M059J (cell line): ENCODE measurements at regions not wholly inside any gene's neighbourhood (a gene's known extent, or its start where the extent isn't known, plus 50 kb on each side); places are given as distances from the start of the nearest gene placed in this dataset.

Source experiments
- DNase-seq: peaks from one replicate; pipeline ENCODE4 v3.0.0-alpha.2; 2012; ENCODE audit warnings: low read depth

- no peak for DNase-seq
These were observed 339.5 kb upstream of the MKI67 start for GRCh38 chr10:128465697-128466096.

DNA sequence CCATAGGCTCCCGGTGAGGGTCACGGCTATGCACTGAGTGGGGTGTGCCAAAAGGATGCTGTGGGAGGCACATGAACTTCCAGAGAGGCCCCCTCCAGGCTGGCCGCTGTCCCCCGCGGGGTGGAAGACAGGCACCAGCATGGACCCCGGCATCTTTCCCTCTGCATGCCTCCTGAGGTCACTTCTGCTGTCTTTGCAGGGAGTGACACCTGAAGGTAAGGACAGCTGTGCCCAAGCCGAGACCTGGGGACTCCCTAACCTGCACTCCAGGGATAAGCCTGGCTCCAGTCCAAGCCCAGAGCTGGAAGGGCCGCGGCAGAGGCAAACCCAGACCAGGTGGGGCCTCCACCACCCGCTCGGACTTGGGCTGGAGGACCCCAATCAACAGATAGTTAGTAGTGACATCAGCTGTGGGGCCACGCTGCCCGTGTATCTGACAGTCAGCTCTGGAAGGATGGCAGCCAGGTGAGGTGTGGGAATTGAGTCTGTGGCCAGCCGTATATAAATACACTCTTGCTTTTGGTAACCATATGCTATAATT, 340.7 kb upstream of the MKI67 start:
- DNase-seq, result no peak

GRCh38 chr10:128468462-128468861, 342.2 kb upstream of the MKI67 start:
- no peak for DNase-seq

DNA sequence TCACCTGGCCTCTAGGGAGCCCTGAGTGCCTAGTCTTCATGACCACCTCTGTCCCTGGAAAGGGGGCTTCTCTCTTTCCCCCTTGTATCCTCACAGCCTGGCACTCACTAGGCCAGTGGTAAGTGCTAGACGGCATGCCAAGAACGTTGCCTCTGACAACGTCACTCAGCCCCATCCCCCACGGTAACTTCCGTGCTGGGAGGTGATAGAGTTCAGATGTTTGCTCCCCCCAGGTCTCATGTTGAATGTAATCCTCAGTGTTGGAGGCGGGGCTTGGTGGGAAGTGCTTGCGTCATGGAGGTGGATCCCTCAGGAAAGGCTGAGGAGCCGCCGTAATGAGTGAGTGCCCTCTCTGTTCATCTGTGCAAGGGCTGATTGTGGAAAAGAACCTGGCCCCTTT, 343.3 kb upstream of the MKI67 start:
- no peak for DNase-seq

GRCh38 chr10:128470321-128470965, 344.2 kb upstream of the MKI67 start:
- no peak for DNase-seq

DNA sequence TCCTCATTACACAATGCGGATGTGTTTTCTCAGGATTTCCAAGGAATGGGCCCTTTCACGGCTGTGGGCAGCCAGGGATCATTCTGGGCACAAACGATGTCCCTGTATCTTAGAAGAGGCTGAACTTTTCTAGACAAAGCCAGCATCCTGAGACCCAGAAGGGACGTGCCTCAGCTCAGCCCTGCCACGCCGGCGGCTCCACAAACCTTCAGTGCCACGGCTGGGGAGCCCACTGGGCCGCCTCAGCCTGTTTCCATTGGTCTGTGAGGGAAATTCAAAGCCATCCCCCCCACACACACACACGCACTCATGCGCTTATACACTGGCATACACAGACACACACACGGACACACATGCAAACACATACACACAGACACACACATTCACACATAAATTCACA, 344.9 kb upstream of the MKI67 start:
- no peak for DNase-seq

GRCh38 chr10:128472196-128472595, 346.0 kb upstream of the MKI67 start:
- DNase-seq, result no peak

DNA sequence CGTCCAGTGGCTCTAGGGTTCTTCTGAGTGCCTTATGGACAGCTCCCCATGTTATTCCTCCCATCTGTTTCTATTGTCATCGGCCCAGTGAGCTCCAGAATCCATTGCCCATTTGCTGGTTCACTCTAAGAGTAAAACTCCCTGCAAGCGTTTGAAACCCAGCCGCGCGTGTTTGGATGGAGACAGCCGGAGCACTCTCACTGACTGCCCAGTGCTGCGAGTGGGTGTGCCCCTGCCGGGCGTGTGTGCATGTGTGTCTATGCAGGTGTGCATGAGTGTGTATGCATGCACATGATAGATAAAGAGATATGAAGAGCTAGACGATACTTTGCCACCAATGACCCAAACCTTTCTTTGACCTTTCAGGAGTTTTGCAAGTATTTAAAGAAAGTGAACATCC, 347.2 kb upstream of the MKI67 start:
- DNase-seq, result no peak

GRCh38 chr10:128473911-128474310, 347.7 kb upstream of the MKI67 start:
- no peak for DNase-seq

GRCh38 chr10:128474571-128474970, 348.3 kb upstream of the MKI67 start:
- no peak for DNase-seq

GRCh38 chr10:128475686-128476367, 349.6 kb upstream of the MKI67 start:
- DNase-seq, result no peak

- DNase-seq, result no peak
These were observed 350.1 kb upstream of the MKI67 start for GRCh38 chr10:128476368-128476725.

DNA sequence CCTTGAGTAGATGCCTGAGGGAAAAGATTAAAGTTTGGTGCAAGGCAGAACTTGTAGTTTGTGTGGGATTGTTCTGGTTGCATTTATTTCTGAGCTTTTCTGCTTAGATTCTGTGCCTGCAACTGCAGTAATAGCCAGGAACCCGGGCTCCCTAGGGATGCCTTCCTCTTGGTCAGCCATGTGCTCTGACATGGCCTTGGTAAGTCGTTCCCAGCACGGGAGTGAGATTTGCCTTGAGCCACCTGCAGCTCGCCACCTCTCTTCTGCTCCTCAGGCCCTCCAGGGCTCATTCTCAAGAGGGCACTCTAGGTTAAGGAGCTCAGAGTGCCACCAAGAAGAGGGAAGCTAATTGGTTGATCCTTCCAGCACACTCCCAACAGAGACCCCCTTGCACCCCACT, 350.6 kb upstream of the MKI67 start:
- DNase-seq, result no peak

GRCh38 chr10:128480601-128481000, 354.4 kb upstream of the MKI67 start:
- DNase-seq, result no peak

DNA sequence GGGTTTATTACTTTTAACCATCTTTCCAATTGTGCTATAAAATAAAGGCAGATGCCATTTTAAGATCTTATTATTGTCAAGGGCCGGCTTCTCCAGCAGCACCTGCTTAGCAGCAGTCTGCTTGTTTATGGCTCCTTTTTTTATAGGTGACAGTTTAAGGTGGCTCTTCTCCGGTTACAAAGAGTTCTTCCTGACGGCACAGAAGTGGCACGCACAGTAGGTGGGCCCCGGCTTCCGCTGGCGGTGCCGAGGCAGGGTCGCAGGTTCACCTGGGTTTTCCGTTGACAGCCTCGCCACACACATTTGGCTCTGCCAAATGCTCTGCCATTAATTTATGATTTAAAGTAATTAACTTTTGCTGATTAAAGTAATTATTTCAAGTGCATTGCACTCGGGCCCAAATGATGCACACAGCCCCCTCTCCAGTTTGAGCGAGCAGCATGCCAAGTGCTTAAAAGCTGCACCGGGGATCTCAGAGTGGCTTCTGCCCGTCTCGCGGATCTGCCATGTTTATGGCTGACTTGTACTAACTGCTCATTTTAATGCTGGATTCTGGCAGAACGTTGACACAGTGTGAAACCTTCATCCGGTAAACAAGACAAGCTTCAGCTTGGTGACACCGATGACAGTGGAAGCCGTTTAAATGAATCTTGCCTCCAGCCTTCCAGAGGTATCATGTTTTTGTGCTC, 355.1 kb upstream of the MKI67 start:
- no peak for DNase-seq

DNA sequence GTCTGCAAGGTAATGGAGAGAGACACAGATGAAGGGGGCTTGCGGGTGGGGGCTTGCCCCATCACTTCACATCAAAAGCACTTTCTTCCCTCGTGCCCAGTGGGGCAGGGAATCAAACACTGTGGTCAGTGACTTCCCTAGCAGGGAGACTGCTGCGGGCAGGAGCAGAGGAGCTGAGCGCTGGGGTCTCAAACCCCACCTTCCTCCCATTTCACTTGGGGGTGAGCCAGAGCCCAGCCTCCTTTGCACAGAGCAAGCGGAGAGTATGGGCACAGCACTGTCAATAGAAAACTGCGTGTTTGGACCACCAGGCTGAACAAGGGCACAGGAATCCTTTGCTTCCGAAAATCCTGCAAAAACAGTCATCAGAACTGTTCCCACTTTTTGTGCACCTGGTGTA, 355.8 kb upstream of the MKI67 start:
- DNase-seq, result no peak

DNA sequence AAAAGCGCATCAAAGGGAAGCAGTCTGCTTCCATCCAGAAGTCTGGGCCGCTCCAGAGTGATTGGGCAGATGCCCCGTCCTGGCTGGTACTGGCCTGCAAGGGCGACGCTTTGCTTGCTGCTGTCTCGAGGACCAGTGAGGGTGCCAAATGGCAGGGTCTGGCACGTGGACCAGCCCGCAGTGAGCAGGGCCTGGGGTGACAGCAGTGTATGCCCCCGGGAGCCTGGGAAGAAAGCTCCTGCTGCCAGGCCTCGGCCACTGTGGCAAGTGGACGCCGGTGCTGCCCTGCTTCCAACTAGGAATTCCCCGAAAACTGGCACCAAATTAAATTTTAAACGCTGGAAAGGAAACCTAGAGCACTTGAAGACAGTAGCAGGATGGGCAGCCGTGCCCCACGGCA, 357.0 kb upstream of the MKI67 start:
- no peak for DNase-seq

- no peak for DNase-seq
These were observed 357.8 kb upstream of the MKI67 start for GRCh38 chr10:128484041-128484440.

- DNase-seq, result no peak
These were observed 359.5 kb upstream of the MKI67 start for GRCh38 chr10:128485701-128486235.

DNA sequence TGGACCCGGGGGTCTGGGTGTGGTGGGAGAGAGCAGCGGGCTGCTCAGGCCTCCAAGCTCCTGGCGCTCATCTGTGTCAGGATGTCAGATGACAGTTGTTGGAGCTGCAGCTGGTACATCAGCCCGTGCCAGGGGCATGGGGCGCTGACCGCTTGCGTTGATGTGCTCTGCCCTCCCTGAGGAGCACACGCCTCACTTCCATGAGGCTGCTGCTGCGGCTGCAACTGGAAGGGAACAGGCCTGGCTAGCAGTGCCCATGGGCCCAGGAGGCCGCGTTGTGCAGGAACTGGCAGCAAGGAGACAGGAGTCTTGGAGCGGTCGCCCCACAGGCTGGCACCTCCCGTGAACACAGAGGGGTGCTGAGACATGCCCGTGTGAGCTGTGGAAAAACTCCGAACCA, 361.3 kb upstream of the MKI67 start:
- DNase-seq, result no peak

- no peak for DNase-seq
These were observed 363.4 kb upstream of the MKI67 start for GRCh38 chr10:128489324-128490247.

GRCh38 chr10:128491686-128492085, 365.5 kb upstream of the MKI67 start:
- no peak for DNase-seq
